HG03095 (cell line): ENCODE measurements at regions not wholly inside any gene's neighbourhood (a gene's known extent, or its start where the extent isn't known, plus 50 kb on each side); places are given as distances from the start of the nearest gene placed in this dataset.
"Not testable (repeated sequence)": the region's sequence is repeated elsewhere in the genome, so short reads cannot be mapped to it uniquely, and the experiment has no call there.

Source experiments
- ATAC-seq: cut with Tn5 transposase; IDR thresholded peaks from one replicate; pipeline ENCODE4 v1.9.1; 2021; ENCODE audit warnings: moderate library complexity; ENCODE audit not compliant: unreplicated experiment

DNA sequence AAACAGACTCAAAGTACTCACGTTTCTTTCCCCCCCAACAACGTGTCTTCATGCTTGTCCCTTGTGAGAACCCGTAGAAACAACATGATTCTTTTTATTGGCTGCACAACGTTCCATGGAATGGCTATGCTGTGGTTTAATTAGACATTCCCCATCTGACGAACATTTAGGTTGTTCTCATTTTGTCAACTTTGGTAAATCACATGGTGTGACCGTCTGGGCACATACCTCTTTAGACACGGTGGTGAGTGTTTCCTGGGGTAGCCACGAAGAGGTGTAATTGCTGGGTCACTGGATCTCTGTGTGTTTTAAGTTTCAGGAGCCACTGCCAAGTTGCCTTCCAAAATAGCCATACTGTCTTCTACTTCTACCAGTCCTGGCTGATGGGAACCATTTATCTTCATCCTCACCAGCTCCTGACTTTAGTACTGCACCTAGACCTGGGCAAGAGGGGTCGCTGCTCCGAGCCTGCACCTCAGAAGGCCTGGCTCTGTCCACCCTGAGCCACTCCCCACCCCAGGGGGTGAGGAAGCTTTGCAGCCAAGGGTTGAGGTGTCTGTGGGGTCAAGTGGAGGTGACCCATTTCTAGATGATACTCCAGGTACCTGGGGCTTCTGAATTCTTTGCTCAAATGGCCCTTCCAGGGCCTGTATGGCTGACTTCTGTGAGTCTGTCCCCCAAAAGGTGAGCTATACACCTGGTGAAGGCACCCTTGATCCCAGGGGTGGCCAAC is 84.7 kb downstream of the IRX5 start:
- ATAC-seq: no peak

DNA sequence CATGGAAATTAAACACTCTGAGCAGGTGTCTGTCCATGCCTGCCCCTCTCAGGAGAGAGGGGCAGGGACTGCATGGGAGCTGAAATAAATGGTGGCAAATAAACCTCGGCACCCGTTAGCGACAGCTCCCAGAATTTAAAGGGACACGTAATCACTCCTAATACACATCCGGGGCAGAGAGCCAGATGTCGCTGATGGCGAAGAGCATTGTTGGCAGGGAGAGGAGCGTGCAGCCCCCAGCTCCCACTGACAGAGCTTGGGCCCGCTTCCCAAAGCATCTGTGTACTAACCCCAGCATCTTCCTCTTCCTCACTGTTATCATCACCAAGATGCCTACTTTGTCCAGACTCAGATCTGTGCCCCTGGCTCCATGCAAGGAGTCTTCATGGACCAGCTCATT is 85.8 kb downstream of the IRX5 start:
- no peak for ATAC-seq

DNA sequence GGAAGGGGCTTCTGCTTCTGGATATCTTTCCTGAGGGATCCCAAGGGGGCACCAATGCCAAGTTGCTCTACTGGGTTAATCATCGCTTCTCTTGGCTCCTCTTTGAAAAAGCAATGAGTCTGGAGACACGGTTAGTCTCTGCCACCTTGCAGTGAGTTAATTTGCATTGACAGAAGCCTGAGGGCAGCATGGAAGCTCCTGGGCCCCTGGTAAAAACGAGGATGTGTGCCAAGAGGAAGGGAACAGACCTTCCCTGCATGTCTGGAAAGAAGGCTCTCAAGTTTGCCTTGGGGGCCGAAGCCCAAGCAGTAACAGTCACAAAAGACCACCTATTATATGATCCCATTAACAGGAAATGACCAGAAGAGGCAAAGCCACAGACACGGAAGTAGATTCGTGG is 86.7 kb downstream of the IRX5 start:
- ATAC-seq: no peak

DNA sequence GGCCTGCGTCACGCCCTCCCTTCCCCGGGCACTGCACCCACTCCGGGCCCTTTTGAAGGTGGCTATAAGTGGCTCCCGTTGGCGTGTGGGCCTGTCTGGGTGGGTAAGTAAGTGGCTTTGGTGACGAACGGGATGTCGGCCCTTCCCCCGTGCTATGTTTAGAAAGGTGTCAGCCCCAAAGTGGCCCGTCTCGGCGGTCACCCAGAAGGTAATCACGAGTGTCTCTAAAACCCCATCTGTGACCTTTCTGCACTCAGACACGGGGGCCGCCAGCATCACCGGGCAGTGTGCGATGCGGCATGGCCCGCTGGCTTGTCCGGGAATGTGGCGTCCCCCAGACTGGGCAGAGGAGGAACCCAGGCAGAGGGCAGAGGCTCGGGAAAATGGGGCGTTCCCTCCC is 88.2 kb downstream of the IRX5 start:
- ATAC-seq: no peak

DNA sequence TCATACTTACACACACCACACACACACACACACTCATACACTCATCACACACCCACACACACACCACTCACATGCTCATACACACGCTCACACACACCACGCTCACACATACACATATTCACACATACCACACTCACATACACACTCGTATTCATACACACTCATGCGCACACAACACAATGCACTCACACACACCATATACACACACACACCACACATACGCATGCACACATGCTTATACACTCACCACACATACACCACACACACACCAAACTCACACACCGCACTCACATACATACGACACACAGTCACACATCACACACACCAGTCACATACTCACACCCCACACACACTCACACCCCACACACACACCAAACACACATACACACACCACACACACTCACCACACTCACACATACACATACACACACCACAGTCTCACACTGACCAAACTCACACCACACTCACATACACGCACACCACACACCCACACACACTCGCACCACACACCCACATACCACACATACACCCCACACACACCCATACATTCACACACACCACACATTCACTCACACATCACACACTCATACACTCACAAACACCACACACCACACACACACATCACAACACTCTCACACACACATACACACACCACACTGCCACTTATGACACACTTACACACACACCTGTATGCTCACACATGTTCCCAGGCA is 88.9 kb downstream of the IRX5 start:
- ATAC-seq: no peak

DNA sequence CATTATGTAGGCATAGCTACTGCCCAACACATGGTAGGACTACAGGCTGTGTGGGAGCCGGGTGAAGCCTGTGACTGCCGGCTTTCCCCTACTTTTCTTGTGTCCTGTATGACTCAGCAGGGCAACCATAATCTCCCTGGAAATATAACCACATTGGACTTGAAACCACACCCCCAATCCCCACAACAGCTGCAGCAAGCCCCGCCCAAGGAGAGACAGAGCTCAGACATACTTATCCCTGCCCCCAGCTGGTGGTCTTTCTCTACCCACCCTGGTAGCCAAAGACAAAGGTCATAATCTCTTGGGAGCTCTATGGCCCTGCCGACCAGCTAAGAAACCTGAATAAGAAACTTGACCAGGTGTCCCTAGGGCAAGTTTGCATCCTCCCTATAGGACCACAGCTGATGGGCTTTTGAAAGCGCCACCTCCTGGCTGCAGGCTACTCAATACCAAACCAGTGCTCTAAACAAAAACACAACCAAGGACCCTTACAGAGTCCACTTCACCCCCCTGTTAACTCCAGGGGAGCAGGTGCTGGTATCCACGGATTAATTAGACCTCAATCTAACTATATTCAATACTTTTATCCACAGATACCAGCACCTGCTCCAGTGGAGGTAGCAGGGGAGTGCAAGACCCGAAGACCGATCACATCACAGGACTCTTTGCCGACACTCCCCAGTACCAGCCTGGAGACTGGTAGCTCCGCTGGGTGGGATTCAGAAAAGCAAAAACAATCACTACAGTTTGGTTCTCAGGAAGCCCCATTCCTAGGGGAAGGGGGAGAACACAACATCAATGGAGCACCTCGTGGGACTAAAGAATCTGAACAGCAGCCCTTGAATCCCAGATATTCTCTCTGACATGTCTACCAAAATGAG is 91.2 kb downstream of the IRX5 start:
- ATAC-seq: no peak

DNA sequence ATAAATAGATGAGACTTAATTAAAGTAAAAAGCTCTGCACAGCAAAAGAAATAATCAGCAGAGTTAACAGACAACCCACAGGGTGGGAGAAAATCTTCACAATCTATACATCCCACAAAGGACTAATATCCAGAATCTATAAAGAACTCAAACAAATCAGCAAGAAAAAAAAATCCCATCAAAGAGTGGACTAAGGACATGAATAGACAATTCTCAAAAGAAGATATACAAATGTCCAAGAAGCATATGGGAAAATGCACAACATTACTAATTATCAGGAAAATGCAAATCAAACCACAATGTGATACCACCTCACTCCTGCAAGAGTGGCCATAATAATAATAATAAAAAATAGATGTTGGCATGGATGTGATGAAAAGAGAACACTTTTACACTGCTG is 96.6 kb downstream of the IRX5 start:
- ATAC-seq: not testable (repeated sequence)

DNA sequence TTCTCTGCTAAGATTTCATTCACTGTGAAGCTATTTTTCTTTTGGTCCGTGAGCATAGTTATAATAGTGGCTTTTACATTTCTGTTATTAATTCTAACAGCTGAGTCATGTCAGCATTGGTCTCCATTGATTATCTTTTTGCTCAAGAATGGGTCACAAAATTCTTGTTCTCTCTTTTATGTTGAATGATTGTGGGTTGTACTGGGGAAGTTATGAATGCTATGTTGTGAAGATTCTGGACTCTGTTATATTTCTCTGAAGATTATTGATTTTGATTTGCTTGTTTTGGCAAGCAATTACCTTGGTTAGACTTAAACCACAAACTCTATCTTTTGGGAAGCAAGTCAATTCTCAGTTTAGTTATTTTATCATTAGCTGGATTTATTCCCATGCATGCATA is 98.8 kb downstream of the IRX5 start:
- ATAC-seq: no peak

DNA sequence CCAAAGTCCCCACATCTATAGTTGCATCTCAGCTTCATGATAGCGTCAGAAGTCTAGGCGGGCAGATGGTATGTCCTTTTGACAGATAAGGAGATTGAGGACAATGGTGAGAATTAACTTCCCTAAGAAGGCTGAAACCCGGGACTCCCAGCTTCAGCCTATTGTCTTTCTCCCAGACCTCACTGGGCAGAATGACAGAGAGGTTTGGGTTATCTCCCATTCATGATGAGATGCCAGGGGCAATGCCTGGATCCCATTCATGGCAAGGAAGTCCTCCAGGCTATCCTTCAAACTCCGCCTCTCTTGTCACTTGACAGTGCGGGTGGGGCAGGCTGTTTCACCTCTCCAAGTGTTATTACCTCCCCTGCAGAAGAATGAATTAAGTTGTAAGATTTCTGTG is 100.3 kb downstream of the IRX5 start:
- no peak for ATAC-seq

DNA sequence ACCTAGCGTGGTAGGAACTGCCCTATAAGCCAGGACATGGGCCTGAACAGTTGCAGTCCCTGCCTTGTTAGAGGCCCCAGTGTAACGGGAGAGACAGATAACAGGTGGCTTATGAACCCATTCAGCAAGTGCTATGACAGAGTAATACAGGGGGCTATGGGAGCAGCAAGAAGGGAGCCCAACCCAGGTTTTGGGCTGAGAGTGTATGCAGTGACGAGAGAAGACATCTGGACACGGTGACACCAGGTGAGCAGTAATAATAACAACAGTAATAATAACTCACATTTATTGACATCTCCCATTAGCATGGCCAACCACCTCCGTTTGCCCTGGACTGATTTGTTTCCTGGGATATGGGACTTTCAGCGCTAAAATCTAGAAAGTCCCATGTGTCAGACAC is 100.8 kb downstream of the IRX5 start:
- no peak for ATAC-seq

DNA sequence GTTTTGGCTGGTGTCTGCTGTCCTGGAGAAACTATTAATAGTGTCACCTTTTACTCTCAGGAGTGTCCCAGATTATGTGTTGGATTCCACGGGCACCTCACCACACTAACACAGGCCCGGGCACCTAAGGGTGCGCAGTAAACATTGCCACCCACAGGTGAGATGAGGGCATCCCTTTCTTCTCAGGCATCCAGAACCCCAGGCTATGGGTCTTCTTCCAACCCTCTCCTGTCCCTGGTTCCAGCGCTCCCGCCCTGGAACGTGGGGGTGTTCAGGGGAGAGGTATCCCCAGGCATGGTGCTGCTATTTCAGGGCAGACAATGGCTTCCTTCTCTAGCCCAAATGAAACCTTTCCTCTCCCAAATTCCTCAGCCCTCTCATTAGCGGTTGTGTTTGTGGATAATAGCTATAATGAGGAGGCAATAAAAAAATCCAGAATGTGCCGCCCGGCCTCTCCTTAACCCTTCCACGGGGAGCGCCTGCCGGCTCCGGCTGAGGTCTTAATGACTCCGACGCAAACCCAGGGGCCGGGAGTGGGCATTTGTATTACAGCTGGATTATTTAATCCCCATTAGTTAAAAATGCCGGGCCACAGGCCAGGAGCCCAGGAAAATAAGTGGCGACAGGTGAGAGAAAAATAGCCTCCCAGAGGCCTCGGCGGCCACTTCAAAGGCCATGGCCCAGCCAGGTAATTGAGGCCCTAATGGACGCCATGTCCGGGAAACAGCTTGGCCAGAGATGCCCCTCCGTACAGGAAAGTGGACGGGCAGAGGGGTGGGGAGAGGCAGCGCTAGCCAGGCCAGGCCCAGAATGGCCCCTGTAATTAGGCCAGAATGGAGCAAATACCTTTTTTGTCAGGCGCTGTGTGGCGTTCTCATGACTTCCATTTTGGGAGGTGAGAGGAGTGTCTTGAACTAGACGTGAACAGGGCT is 102.8 kb downstream of the IRX5 start:
- no peak for ATAC-seq

DNA sequence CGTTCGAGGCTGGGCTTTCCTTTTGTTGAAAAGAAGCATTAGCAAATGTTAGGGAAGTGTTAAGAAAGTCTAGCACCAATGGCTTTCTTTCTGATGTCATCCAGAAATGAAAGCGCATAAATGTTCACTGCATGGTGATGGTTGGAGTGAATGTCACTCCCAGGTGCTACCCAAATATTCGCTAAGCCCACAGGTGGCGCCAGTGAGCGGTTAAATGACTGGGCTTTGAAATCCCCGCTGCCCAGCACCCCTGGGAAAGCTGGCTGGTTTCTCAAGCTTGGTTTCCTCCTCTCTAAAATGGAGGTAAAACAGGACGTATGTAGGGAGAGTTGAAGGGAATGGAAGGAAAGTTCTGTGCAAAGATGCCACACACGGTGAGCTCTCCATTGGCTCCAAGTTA is 104.4 kb downstream of the IRX5 start:
- no peak for ATAC-seq

DNA sequence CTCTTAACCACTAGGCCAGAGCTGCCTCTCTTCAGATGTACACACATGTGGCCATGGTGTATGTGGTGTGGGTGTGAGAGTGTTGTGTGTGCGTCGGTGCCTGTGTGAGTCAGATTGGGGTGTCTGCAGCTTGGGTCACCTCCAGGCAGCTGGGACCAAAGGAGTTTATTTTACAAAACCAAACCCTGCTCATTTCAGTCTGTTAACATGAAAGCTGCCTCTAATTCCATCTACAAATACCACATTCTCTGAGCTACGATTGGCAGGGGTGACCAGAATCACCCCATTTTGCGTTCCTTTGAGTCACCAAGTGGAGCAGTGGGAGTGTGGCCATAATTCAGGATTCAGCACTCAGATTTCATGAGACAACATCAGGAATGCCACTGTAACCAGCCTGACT is 105.3 kb downstream of the IRX5 start:
- ATAC-seq: no peak

DNA sequence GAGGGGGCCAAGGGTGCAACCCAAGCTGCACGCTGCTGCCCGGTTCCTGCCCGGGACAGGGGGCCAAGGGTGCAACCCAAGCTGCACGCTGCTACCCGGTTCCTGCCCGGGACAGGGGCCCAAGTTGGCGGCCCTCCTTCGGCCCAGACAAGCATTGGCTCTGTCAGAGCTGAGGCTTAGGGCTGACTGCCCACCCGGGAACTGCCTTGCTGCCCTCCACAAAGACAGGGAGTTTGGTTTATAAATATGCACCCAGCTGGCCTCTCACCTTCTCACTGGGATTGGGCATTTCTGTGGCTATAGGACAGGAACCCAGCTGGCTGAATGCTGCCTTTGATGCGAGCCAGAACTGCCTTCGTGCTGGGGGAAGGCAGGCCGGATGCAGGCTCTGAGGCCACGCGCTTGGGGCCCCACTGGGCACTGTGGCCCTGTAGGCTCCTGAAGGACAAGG is 105.7 kb downstream of the IRX5 start:
- ATAC-seq: no peak

DNA sequence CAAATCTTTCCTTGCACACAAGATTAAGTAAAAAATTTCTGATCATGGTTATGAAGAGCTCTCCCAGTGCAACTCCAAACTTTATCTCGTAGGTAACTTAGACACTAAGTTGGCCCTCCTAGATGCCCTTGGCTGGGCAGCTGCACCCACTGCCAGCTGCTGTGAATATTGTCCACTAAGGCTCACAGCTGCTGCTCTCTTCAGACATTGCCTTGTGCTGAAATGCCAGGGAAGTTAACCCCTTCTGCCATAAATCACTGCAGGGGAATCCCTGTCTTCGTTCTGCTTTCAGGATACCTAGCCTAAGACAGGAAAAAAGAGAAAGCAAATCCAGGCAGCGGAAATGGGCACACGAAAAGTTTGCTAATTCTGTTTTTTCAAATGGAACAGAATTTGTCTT is 106.4 kb downstream of the IRX5 start:
- no peak for ATAC-seq

DNA sequence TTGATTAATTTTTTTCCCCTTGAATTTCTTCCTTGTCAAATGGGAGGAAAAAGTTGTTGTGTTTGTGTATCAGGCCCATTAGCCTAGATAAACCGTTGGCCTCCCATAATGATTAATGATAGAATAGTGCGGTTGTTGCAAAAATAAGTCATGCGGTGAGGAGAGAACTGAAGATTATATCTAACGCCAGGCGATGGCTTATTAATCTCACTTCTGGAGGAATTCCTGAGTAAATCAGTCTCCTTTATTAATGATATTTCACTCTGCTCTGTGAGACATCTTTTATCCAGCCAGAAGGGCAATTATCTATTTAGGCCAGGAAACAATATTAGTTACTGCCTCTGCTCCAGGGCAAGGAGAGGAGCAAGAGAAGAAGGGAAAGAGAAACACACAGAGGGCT is 107.3 kb downstream of the IRX5 start:
- ATAC-seq: no peak

DNA sequence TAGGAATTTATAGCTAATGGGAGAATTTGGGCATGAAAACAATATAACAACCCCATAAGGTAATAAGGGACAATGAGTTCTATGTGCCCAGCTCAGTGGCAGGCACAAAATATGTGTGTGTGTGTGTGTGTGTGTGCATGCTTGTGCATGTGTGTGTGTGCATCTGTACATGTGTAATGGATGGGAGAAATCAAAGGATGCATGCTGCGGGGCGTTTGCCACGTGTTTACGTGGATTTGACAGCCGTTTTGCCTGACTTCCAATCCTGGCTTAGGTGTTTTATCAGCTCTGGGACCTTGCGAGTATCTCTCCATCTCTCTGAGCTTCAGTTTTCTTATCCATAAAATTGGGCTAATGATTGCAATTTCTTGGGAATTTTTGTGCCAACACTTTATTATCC is 108.4 kb downstream of the IRX5 start:
- ATAC-seq: no peak

DNA sequence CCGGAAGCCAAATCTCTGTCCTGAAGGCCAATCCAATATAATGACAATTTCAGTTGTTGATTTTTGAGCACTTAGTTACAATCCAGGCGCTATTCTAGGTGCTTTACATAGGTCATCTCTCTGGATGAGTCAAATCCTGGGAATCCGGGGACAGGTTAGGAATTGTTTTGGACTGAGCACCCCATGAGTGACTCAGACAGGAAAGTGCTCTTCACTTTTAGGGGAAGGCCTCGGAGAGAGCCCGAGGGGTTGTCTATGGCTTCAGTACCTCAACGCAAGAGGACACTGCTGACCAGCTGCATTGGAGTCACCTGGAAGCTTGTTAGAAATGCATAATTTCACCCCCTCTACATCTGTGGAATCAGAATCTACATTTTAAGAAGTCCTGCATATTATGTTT is 108.8 kb downstream of the IRX5 start:
- no peak for ATAC-seq

DNA sequence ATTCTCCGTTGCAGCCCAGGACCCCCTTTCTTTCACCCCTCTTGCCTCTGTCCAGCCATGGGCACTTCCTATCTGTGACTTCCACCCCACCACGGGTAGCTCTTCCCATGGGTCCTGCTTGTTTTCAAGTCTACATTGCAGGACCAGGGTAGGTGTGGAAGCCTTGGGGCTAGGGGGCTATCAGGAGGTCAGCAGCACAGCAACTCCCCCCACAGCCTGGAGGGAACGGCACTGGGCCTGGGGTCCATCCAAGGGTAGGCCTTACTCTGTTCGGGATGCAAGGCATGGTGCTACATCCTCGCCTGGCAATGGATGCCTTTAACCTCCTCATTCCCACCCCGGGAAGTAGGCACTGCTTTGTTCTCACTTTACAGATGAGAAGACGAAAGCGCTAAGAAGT is 109.3 kb downstream of the IRX5 start:
- no peak for ATAC-seq

DNA sequence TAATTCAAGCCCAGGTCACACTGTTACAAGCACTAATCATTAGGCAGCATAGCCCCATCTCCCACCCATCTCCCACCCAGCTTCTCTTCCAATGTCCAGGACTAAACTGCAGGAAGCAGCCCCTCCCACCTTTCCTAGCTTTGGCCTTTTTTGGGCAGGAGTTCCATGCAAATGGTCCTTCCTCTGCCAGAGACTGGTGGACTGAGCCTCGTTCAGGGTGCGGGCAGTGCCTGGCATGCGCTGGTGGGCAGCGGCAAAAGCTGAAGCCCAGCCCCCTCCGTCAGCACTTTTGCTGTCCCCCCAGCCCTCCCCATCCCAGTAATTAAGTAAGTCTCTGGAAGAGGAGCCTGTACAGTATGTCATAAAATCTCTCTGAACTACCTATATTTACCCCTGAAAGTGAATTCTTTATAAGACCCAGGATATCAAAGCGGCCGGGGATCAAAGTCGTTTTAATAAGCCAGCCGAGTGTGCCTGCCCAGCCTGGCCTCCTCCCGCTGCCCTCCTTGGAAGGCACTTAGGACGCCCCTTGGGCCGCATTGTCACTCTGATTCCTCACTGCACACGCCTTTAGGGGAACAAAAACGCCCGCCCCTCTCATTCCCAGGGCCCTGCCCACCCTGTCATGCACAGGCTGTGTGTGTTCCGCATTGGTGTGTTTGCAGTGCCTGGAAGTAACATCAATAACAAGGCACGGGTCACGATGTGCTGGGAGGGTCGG is 109.9 kb downstream of the IRX5 start:
- no peak for ATAC-seq
